B cell (primary cell): ENCODE measurements at regions not wholly inside any gene's neighbourhood (a gene's known extent, or its start where the extent isn't known, plus 50 kb on each side); places are given as distances from the start of the nearest gene placed in this dataset.

Experiments used
- ATAC-seq: fragments of 200-7000 bp; cut with Tn5 transposase; one replicate; pipeline ENCODE4 v1.10.0; 2021; ENCODE audit warnings: low read depth, mild to moderate bottlenecking, moderate number of reproducible peaks, moderate library complexity
- CTCF ChIA-PET: fragments of 350-600 bp; sonication (Branson Sonifier 250); formaldehyde crosslinking; loops from one replicate; lab custom pipeline; 2021; ENCODE audit warnings: antibody characterized with exemption, inconsistent platforms; lab: Charles Lee
- POLR2A ChIA-PET: fragments of 350-600 bp; sonication (Branson Sonifier 250); formaldehyde crosslinking; loops from one replicate; lab custom pipeline; 2021; ENCODE audit warnings: antibody characterized with exemption; lab: Charles Lee
- DNase-seq: peaks from one replicate; pipeline ENCODE4 v3.0.0; 2013
- H2AFZ ChIP-seq: 2 replicates; pipeline ENCODE4 v1.6.1; 2012; ENCODE audit warnings: mild to moderate bottlenecking, low read depth, low read length; ENCODE audit not compliant: insufficient read depth, poor library complexity, severe bottlenecking
- H3K27ac ChIP-seq, 2 donors: 1 replicate in 1 of 2; 2 replicates in 1 of 2; pipeline ENCODE4 v1.5.1; 2012 to 2013; ENCODE audit warnings: low read length in 2 of 2, mild to moderate bottlenecking in 2 of 2, moderate library complexity in 1 of 2
- H3K27me3 ChIP-seq, 4 experiments: fragments of 200-600 bp in 1 of 4; sonication (generic) in 1 of 4; replicated peaks in 1 of 4; 1 replicate in 2 of 4; 2 replicates in 2 of 4; pipeline versions ENCODE4 v1.6.1 to v1.7.0; 2013 to 2016; ENCODE audit warnings: low read length in 3 of 4, mild to moderate bottlenecking in 2 of 4, mixed read lengths in 1 of 4, moderate library complexity in 1 of 4; ENCODE audit not compliant: insufficient read depth in 4 of 4, control insufficient read depth in 3 of 4; ENCODE audit errors: control extremely low read depth in 1 of 4
- H3K36me3 ChIP-seq, 2 experiments: replicated peaks in 1 of 2; 1 replicate in 1 of 2; 2 replicates in 1 of 2; pipeline versions ENCODE4 v1.6.1 to v1.7.1; 2013; ENCODE audit warnings: low read length in 1 of 2; ENCODE audit not compliant: insufficient read depth in 2 of 2, control insufficient read depth in 1 of 2; ENCODE audit errors: control extremely low read depth in 1 of 2, extremely low read depth in 1 of 2
- H3K4me1 ChIP-seq, 2 donors: fragments of 200-600 bp in 1 of 2; sonication (generic) in 1 of 2; 1 replicate in 1 of 2; 2 replicates in 1 of 2; pipeline versions ENCODE4 v1.5.1 to v1.6.1; 2013 to 2017; ENCODE audit warnings: low read length in 2 of 2; ENCODE audit not compliant: control insufficient read depth in 2 of 2, insufficient read depth in 2 of 2
- H3K4me2 ChIP-seq: replicated peaks from 2 replicates; pipeline ENCODE3; 2012; ENCODE audit warnings: mild to moderate bottlenecking, low read depth, low read length; ENCODE audit not compliant: poor library complexity, severe bottlenecking
- H3K4me3 ChIP-seq, 5 experiments: fragments of 200-600 bp in 1 of 5; sonication (generic) in 1 of 5; 1 replicate in 3 of 5; 2 replicates in 2 of 5; pipeline versions ENCODE4 v1.5.1 to v1.7.0; 2011 to 2016; ENCODE audit warnings: low read length in 4 of 5, mild to moderate bottlenecking in 4 of 5, low read depth in 2 of 5, control low read depth in 1 of 5, moderate library complexity in 1 of 5; ENCODE audit not compliant: insufficient read depth in 1 of 5; ENCODE audit errors: control extremely low read depth in 1 of 5, extremely low read depth in 1 of 5
- H3K79me2 ChIP-seq: fragments of 200-600 bp; sonication (generic); one replicate; pipeline ENCODE4 v1.6.0; 2016; ENCODE audit warnings: low read length; ENCODE audit not compliant: control insufficient read depth, insufficient read depth
- H3K9ac ChIP-seq: fragments of 200-600 bp; sonication (generic); 2 replicates; pipeline ENCODE4 v1.6.1; 2017; ENCODE audit warnings: mild to moderate bottlenecking, low read length, moderate library complexity
- H3K9me3 ChIP-seq, 3 donors: one replicate each; pipeline versions ENCODE4 v1.6.1 to v1.7.1; 2013; ENCODE audit warnings: low read length in 2 of 3; ENCODE audit not compliant: control insufficient read depth in 2 of 3, insufficient read depth in 1 of 3; ENCODE audit errors: control extremely low read depth in 1 of 3
- H4K20me1 ChIP-seq: 2 replicates; pipeline ENCODE4 v1.6.0; 2012; ENCODE audit warnings: mild to moderate bottlenecking, low read length; ENCODE audit not compliant: insufficient read depth, control insufficient read depth, poor library complexity, severe bottlenecking
- H3K27ac Mint-ChIP-seq: one replicate; pipeline ENCODE4 v1.8.0; 2021; ENCODE audit warnings: mixed read lengths
- H3K27me3 Mint-ChIP-seq: one replicate; pipeline ENCODE4 v1.8.0; 2021; ENCODE audit warnings: mixed read lengths
- H3K4me1 Mint-ChIP-seq: one replicate; pipeline ENCODE4 v1.8.0; 2021; ENCODE audit warnings: mixed read lengths
- H3K4me3 Mint-ChIP-seq: one replicate; pipeline ENCODE4 v1.8.0; 2021; ENCODE audit warnings: mixed read lengths
- H3K9me3 Mint-ChIP-seq: one replicate; pipeline ENCODE4 v1.8.0; 2022; ENCODE audit warnings: mixed read lengths; ENCODE audit not compliant: insufficient read depth
- EZH2 ChIP-seq: IDR thresholded peaks from 2 replicates; pipeline ENCODE4 v1.6.1; 2012; ENCODE audit warnings: borderline replicate concordance, low read depth, mild to moderate bottlenecking, moderate library complexity, low read length; ENCODE audit not compliant: insufficient read depth, poor library complexity, severe bottlenecking
- WGBS: methylation state at CpG from one replicate; pipeline ENCODE4 v1.1.5; 2013; ENCODE audit warnings: missing lambda C conversion rate; ENCODE audit not compliant: insufficient coverage; 5-methylcytosine and 5-hydroxymethylcytosine counted together
- intact Hi-C: fragments of 100-400 bp; cut with micrococcal nuclease; formaldehyde crosslinking; loops from one replicate; pipeline ENCODE4 v1.10.0; 2022
- TF ChIP-seq, protein P1 (sequence below): fragments of 200-600 bp; IDR thresholded peaks from one replicate; pipeline ENCODE4 v1.8.0; 2022; ENCODE audit warnings: antibody characterized with exemption, mild to moderate bottlenecking

DNA sequence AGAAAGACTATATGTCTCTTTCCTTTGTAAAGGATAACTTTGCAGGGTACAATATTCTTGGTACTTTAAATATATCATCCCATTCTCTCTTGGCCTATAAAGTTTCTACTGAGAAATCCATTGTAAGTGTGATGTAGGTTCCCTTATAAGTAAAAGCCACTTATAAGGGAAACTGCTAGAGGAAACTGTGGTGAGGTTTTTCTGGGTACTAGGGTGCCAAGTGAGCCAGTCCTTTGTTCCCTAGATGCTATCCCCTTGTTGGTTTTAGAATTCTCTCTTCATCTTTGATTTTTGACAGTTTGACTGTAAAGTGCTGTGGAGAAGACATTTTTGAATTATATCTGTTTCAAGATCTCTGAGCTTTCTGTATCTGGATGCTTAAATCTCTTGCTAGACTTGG lies 108.9 kb upstream of the NEK7 start:
- Histone ChIP-seq H2AFZ (no peak overlapping the region), H3K9ac (no peak overlapping the region), H3K27me3 (no peaks in the 10 kb centered on the region), H3K9me3 (peaks cover 0 to 3% (median 0%) of the 10 kb centered on the region in 3 donors), H3K27ac (no peak overlapping the region), H3K4me2 (no peak overlapping the region), H3K4me3 (no peak overlapping the region), H4K20me1 (no peaks in the 10 kb centered on the region), H3K4me1 (no peaks in the 10 kb centered on the region), H3K79me2 (no peaks in the 10 kb centered on the region), H3K36me3 (no peaks in the 10 kb centered on the region)
- ChIA-PET CTCF (no interaction called here), POLR2A (no interaction called here)
- DNase-seq (no peak), ATAC-seq (no peak)
- TF ChIP-seq EZH2, result no peak
- Mint-ChIP-seq H3K4me1 (no peaks in the 10 kb centered on the region), H3K27ac (no peak overlapping the region), H3K9me3 (peaks cover 8% of the 10 kb centered on the region), H3K27me3 (no peaks in the 10 kb centered on the region), H3K4me3 (no peak overlapping the region)
- intact Hi-C loops, result no loop called here

DNA sequence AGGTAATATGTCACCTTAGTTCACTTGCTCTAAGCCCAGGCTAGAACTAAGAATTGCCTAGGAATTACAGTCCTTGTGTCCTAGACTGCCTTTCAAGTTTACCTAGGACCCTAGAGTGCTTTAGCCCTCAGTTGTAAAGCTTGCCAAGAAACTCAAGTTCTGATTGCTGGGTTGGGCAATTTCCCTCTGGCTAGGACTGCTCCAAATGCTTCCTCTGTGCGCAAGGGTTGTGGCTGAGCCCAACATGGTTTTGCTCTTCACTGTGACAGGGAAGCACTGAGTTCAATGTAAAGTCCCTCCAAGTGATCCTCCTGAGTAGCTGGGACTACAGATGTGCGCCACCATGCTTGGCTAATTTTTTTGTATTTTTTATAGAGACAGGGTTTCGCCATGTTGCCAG lies 102.3 kb upstream of the NEK7 start:
- H3K4me1 Mint-ChIP-seq, result no peaks in the 10 kb centered on the region
- H3K27ac Mint-ChIP-seq, result no peak overlapping the region
- DNase-seq (no peak), ATAC-seq (no peak)
- 100% methylated on average over 3 of the region's 3 CpGs for whole genome bisulfite sequencing
- no peak overlapping the region for H3K4me2 ChIP-seq
- POLR2A ChIA-PET, result no interaction called here
- CTCF ChIA-PET, result no interaction called here
- H3K9me3 ChIP-seq, result no peaks in the 10 kb centered on the region
- no peaks in the 10 kb centered on the region for H3K27me3 ChIP-seq
- H3K9me3 Mint-ChIP-seq, result peaks cover 2% of the 10 kb centered on the region
- no peak overlapping the region for H3K9ac ChIP-seq
- no peak overlapping the region for H3K27ac ChIP-seq
- H3K36me3 ChIP-seq, result no peaks in the 10 kb centered on the region
- intact Hi-C loops, result no loop called here
- H3K79me2 ChIP-seq, result no peaks in the 10 kb centered on the region
- peaks cover 4% of the 10 kb centered on the region for H3K27me3 Mint-ChIP-seq
- TF ChIP-seq, protein P1, sequence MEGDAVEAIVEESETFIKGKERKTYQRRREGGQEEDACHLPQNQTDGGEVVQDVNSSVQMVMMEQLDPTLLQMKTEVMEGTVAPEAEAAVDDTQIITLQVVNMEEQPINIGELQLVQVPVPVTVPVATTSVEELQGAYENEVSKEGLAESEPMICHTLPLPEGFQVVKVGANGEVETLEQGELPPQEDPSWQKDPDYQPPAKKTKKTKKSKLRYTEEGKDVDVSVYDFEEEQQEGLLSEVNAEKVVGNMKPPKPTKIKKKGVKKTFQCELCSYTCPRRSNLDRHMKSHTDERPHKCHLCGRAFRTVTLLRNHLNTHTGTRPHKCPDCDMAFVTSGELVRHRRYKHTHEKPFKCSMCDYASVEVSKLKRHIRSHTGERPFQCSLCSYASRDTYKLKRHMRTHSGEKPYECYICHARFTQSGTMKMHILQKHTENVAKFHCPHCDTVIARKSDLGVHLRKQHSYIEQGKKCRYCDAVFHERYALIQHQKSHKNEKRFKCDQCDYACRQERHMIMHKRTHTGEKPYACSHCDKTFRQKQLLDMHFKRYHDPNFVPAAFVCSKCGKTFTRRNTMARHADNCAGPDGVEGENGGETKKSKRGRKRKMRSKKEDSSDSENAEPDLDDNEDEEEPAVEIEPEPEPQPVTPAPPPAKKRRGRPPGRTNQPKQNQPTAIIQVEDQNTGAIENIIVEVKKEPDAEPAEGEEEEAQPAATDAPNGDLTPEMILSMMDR, result no peak
- no peak for TF ChIP-seq EZH2
- no peaks in the 10 kb centered on the region for H3K4me1 ChIP-seq
- no peak overlapping the region for H2AFZ ChIP-seq
- H3K4me3 Mint-ChIP-seq, result no peak overlapping the region
- H3K4me3 ChIP-seq, result no peak overlapping the region
- H4K20me1 ChIP-seq, result no peaks in the 10 kb centered on the region
